Fibroblast of lung (primary cell): ENCODE measurements at regions not wholly inside any gene's neighbourhood (a gene's known extent, or its start where the extent isn't known, plus 50 kb on each side); places are given as distances from the start of the nearest gene placed in this dataset.

Experiments used
- DNase-seq, 2 donors: peaks; one replicate each; pipeline versions ENCODE4 v3.0.0 to v3.0.0-alpha.2; 2010; ENCODE audit warnings: low read depth in 2 of 2
- H2AFZ ChIP-seq: 2 replicates; pipeline ENCODE4 v1.5.1; 2012; ENCODE audit warnings: low read length, control low read depth, inconsistent platforms
- H3K27ac ChIP-seq: 2 replicates; pipeline ENCODE4 v1.5.1; 2011; ENCODE audit warnings: low read length, control low read depth; ENCODE audit not compliant: insufficient read depth
- H3K27me3 ChIP-seq: 2 replicates; pipeline ENCODE4 v1.5.1; 2011; ENCODE audit warnings: mild to moderate bottlenecking, low read length; ENCODE audit not compliant: control insufficient read depth, insufficient read depth
- H3K36me3 ChIP-seq: 2 replicates; pipeline ENCODE4 v1.5.1; 2011; ENCODE audit warnings: low read length; ENCODE audit not compliant: control insufficient read depth, insufficient read depth
- H3K4me1 ChIP-seq: 2 replicates; pipeline ENCODE4 v1.5.1; 2011; ENCODE audit warnings: low read length; ENCODE audit not compliant: control insufficient read depth, insufficient read depth; ENCODE audit errors: extremely low read depth
- H3K4me2 ChIP-seq: 2 replicates; pipeline ENCODE4 v1.5.1; 2011; ENCODE audit warnings: low read length, control low read depth; ENCODE audit not compliant: insufficient read depth; ENCODE audit errors: extremely low read depth
- H3K4me3 ChIP-seq, 4 experiments: fragments of 200-600 bp in 1 of 4; sonication (generic) in 1 of 4; replicated peaks in 1 of 4; 2 replicates each; pipeline ENCODE4 v1.5.1; 2011 to 2016; ENCODE audit warnings: low read length in 4 of 4, low read depth in 3 of 4, mild to moderate bottlenecking in 3 of 4, control low read depth in 2 of 4, inconsistent platforms in 1 of 4, mixed read lengths in 1 of 4; ENCODE audit not compliant: insufficient read depth in 1 of 4; ENCODE audit errors: control extremely low read depth in 1 of 4
- H3K79me2 ChIP-seq: 2 replicates; pipeline ENCODE4 v1.5.1; 2012; ENCODE audit warnings: mild to moderate bottlenecking, low read length, inconsistent platforms; ENCODE audit not compliant: control insufficient read depth, insufficient read depth
- H3K9ac ChIP-seq: 2 replicates; pipeline ENCODE4 v1.5.1; 2011; ENCODE audit warnings: mild to moderate bottlenecking, low read length, control low read depth; ENCODE audit not compliant: insufficient read depth
- H3K9me3 ChIP-seq: 2 replicates; pipeline ENCODE4 v1.5.1; 2012; ENCODE audit warnings: low read depth, low read length; ENCODE audit not compliant: control insufficient read depth, insufficient read depth
- H4K20me1 ChIP-seq: 2 replicates; pipeline ENCODE4 v1.5.1; 2011; ENCODE audit warnings: low read length; ENCODE audit not compliant: control insufficient read depth, insufficient read depth; ENCODE audit errors: extremely low read depth
- CTCF ChIP-seq, 2 donors: IDR thresholded peaks in 1 of 2; conservative IDR thresholded peaks in 1 of 2; 1 replicate in 1 of 2; 2 replicates in 1 of 2; pipeline ENCODE4 v1.5.1; 2011 to 2012; ENCODE audit warnings: low read length in 2 of 2, control low read depth in 1 of 2, inconsistent platforms in 1 of 2, low read depth in 1 of 2, mild to moderate bottlenecking in 1 of 2
- EZH2 ChIP-seq: IDR thresholded peaks from 2 replicates; pipeline ENCODE4 v1.5.1; 2012; ENCODE audit warnings: low read length, control low read depth, mild to moderate bottlenecking; ENCODE audit errors: missing control alignments

- no peak overlapping the region for H3K9ac ChIP-seq
- no peak overlapping the region for H3K4me3 ChIP-seq
- no peaks in the 10 kb centered on the region for H3K36me3 ChIP-seq
- DNase-seq = no peak
- no peaks in the 10 kb centered on the region for H3K27me3 ChIP-seq
- H2AFZ ChIP-seq = no peak overlapping the region
- H3K4me2 ChIP-seq = no peak overlapping the region
- no peak overlapping the region for H3K27ac ChIP-seq
- TF ChIP-seq CTCF (conservative IDR thresholded peaks at IDR 0.05 in 1 of 2, IDR thresholded peaks at IDR 0.05 in 1 of 2; ENCODE audit: low read depth in 1 of 2, low read length in 2 of 2) (no peak), EZH2 (no peak)
- no peaks in the 10 kb centered on the region for H3K9me3 ChIP-seq
- peaks cover 2% of the 10 kb centered on the region for H3K4me1 ChIP-seq
- H3K79me2 ChIP-seq = no peaks in the 10 kb centered on the region
- H4K20me1 ChIP-seq = no peaks in the 10 kb centered on the region
These were observed 159.7 kb upstream of the TSC22D1 start for GRCh38 chr13:44735806-44736205.

DNA sequence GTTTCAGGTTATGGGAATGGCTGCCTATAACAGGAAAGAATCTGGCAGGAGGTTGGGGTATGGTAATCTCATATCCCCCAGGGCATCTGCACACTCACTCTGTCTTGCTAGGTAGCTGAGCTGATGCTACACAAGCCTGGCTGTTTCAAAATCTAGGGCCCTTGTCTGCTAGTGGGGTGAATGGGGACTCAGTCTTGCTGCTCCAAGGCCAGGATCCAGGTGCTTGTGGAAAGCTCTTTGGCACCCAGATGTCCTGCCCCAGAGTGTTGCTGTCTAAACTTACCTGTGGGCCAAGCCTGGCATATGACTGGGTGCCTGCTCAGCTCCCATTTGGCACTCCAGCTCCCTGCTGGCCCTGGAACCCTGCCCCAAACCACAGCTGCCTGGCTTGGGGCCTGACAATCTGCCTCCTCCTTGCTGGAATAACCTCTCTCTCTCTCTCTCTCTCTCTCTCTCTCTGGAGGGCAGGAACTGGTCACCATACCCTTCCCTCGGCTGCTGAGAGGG lies 158.1 kb upstream of the TSC22D1 start:
- Histone ChIP-seq H3K36me3 (no peaks in the 10 kb centered on the region), H3K27ac (no peak overlapping the region), H3K27me3 (no peaks in the 10 kb centered on the region), H3K9me3 (no peaks in the 10 kb centered on the region), H3K4me3 (no peak overlapping the region), H4K20me1 (no peaks in the 10 kb centered on the region), H2AFZ (no peak overlapping the region), H3K4me2 (no peak overlapping the region), H3K4me1 (peaks cover 2% of the 10 kb centered on the region), H3K79me2 (no peaks in the 10 kb centered on the region), H3K9ac (no peak overlapping the region)
- TF ChIP-seq CTCF (conservative IDR thresholded peaks at IDR 0.05 in 1 of 2, IDR thresholded peaks at IDR 0.05 in 1 of 2; ENCODE audit: low read depth in 1 of 2, low read length in 2 of 2) (no peak), EZH2 (no peak)
- DNase-seq = peak; percentile 55 to 64

GRCh38 chr13:44732503-44733098 lies 156.5 kb upstream of the TSC22D1 start:
- no peaks in the 10 kb centered on the region for H3K36me3 ChIP-seq
- no peak overlapping the region for H3K9ac ChIP-seq
- H3K27me3 ChIP-seq = no peaks in the 10 kb centered on the region
- no peak overlapping the region for H2AFZ ChIP-seq
- H3K4me2 ChIP-seq = no peak overlapping the region
- TF ChIP-seq CTCF (conservative IDR thresholded peaks at IDR 0.05 in 1 of 2, IDR thresholded peaks at IDR 0.05 in 1 of 2; ENCODE audit: low read depth in 1 of 2, low read length in 2 of 2) (no peak), EZH2 (no peak)
- H3K4me1 ChIP-seq = peaks cover 2% of the 10 kb centered on the region
- H3K27ac ChIP-seq = no peak overlapping the region
- no peaks in the 10 kb centered on the region for H3K79me2 ChIP-seq
- H3K9me3 ChIP-seq = no peaks in the 10 kb centered on the region
- no peak overlapping the region for H3K4me3 ChIP-seq
- no peak for DNase-seq
- no peaks in the 10 kb centered on the region for H4K20me1 ChIP-seq
